ENCODE measurements at regions not wholly inside any gene's neighbourhood (a gene's known extent, or its start where the extent isn't known, plus 50 kb on each side); places are given as distances from the start of the nearest gene placed in this dataset.

DNA sequence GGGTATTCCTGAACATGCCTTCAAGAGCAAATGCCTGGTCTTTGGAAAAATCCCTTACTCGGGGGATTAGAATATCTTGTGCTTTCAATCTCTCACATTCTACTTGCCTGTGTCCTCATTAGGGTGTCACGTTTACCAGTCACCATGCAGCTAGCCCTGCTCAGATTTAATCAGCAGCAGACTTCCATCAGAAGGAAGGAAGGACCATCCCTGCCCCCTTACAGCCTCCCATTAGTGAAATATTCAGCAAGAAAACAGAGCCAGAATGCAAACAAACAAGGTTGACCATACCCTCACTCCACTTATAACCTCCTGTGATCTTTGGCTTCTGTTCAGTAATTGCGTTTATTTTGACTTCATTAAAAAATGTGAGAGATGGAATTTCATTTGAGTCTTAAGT is 208.6 kb downstream of the CXCL12 start:
- H3K27ac ChIP-seq, result no peak overlapping the region
- H3K4me1 ChIP-seq, result no peaks in the 10 kb centered on the region
- intact Hi-C loops (cut with DNase I; ENCODE audit: low total_unique reads), result no loop called here
- no peak overlapping the region for H3K4me3 ChIP-seq
- WGBS, 5 donors, result 47 to 64% (median 54%) methylated on average over 3 of the region's 3 CpGs
- no peaks in the 10 kb centered on the region for H3K9me3 ChIP-seq
- DNase-seq, result no peak
- no peaks in the 10 kb centered on the region for H3K27me3 ChIP-seq (replicated peaks in 1 of 7)
- no peak for TF ChIP-seq POLR2A (IDR thresholded peaks at IDR 0.05)
- TF ChIP-seq, protein P1, sequence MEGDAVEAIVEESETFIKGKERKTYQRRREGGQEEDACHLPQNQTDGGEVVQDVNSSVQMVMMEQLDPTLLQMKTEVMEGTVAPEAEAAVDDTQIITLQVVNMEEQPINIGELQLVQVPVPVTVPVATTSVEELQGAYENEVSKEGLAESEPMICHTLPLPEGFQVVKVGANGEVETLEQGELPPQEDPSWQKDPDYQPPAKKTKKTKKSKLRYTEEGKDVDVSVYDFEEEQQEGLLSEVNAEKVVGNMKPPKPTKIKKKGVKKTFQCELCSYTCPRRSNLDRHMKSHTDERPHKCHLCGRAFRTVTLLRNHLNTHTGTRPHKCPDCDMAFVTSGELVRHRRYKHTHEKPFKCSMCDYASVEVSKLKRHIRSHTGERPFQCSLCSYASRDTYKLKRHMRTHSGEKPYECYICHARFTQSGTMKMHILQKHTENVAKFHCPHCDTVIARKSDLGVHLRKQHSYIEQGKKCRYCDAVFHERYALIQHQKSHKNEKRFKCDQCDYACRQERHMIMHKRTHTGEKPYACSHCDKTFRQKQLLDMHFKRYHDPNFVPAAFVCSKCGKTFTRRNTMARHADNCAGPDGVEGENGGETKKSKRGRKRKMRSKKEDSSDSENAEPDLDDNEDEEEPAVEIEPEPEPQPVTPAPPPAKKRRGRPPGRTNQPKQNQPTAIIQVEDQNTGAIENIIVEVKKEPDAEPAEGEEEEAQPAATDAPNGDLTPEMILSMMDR (IDR thresholded peaks at IDR 0.05 in 8 of 11, conservative IDR thresholded peaks at IDR 0.05 in 3 of 11), result no peak
- TF ChIP-seq POLR2AphosphoS5 (IDR thresholded peaks at IDR 0.05), result no peak
- no peaks in the 10 kb centered on the region for H3K36me3 ChIP-seq

DNA sequence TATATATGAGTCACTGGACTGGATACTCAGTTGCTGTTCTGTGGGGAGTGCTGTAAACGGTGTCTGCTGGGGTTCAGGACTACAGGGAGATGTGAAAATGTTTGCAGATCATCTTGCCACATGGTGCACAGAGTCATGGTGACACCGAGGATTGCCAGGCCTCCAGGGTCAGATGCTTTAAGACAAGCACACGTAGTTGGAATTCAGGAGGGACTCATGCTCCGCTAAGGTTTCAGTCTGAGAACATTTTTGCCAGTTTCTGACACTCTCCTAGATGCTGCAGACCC is 211.3 kb downstream of the CXCL12 start:
- 70 to 87% (median 86%) methylated on average over 4 of the region's 4 CpGs for WGBS, 5 donors
- Histone ChIP-seq H3K36me3 (no peaks in the 10 kb centered on the region), H3K27ac (no peak overlapping the region), H3K4me3 (no peak overlapping the region), H3K9me3 (no peaks in the 10 kb centered on the region), H3K4me1 (no peaks in the 10 kb centered on the region), H3K27me3 (replicated peaks in 1 of 7) (no peaks in the 10 kb centered on the region)
- TF ChIP-seq POLR2A (IDR thresholded peaks at IDR 0.05), result no peak
- TF ChIP-seq, protein P1 (IDR thresholded peaks at IDR 0.05 in 8 of 11, conservative IDR thresholded peaks at IDR 0.05 in 3 of 11), result no peak
- TF ChIP-seq POLR2AphosphoS5 (IDR thresholded peaks at IDR 0.05), result no peak
- intact Hi-C loops (cut with DNase I; ENCODE audit: low total_unique reads), result no loop called here
- DNase-seq, result no peak

DNA sequence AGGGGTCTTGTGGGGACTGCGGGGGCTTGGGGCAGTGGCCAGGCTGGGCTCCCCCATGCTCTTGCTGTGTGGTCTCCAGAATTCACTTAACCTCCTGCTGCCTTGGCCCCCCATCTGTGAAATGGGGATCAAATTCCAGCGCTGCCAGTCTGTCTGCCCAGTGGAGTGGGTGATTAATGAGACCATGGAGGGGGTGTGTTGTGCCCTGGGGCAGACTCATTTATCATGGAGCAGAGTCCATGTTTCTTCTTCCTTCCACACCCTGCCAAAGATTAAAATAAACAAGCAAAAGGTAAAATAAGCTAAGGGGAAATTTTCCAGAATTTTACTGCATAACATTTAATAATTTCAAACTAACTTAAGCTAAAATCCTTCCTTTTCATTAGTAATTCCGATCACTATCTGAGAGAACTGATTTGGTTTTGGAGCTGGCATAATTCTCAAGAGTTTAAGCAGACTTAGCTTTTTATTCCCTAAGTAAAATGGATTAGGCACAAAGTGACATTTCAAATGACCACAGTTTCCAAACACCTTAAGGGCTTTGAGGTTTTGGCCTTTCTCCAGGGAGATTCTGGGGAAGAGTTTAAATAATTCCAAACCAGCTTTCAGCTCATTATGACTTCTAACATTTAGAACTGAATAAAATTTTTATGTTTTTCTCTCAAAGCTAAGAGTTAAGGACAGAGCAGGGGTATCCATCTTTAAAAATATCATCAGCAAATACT is 211.9 kb downstream of the CXCL12 start:
- 78 to 96% (median 91%) methylated on average over 3 of the region's 3 CpGs for WGBS, 5 donors
- TF ChIP-seq, protein P1 (IDR thresholded peaks at IDR 0.05 in 8 of 11, conservative IDR thresholded peaks at IDR 0.05 in 3 of 11), result no peak
- TF ChIP-seq POLR2A (IDR thresholded peaks at IDR 0.05) (no peak), POLR2AphosphoS5 (IDR thresholded peaks at IDR 0.05) (no peak)
- DNase-seq, result no peak
- H3K4me1 ChIP-seq, result no peaks in the 10 kb centered on the region
- H3K36me3 ChIP-seq, result no peaks in the 10 kb centered on the region
- H3K9me3 ChIP-seq, result no peaks in the 10 kb centered on the region
- H3K27me3 ChIP-seq (replicated peaks in 1 of 7), result no peaks in the 10 kb centered on the region
- H3K27ac ChIP-seq, result no peak overlapping the region
- intact Hi-C loops (cut with DNase I; ENCODE audit: low total_unique reads), result no loop called here
- H3K4me3 ChIP-seq, result no peak overlapping the region

DNA sequence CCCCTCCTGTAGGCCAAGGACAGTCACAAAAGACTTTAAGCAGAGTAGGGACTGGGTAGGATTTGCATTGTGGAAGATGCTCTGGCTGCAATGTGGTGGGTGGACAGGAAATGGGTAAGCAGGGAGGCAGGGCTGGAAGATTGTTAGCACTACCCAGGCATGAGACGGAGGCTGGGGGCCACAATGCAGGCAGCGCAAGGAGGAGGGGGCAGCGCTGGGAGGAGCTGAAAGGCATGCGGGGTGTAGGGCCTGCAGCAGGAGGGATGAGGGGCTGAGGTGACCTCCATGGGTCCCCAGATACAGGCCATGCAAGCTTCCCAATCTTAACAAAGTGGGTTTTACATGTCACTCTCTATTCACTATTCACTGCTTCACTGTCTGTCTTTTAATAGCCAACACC is 213.1 kb downstream of the CXCL12 start:
- Histone ChIP-seq H3K27ac (no peak overlapping the region), H3K4me3 (no peak overlapping the region), H3K4me1 (no peaks in the 10 kb centered on the region), H3K36me3 (no peaks in the 10 kb centered on the region), H3K9me3 (no peaks in the 10 kb centered on the region), H3K27me3 (replicated peaks in 1 of 7) (no peaks in the 10 kb centered on the region)
- 72 to 99% (median 94%) methylated on average over 4 of the region's 4 CpGs for WGBS, 5 donors
- no peak for TF ChIP-seq POLR2A (IDR thresholded peaks at IDR 0.05)
- TF ChIP-seq, protein P1 (IDR thresholded peaks at IDR 0.05 in 8 of 11, conservative IDR thresholded peaks at IDR 0.05 in 3 of 11), result no peak
- TF ChIP-seq POLR2AphosphoS5 (IDR thresholded peaks at IDR 0.05), result no peak
- DNase-seq, result no peak
- intact Hi-C loops (cut with DNase I; ENCODE audit: low total_unique reads), result no loop called here
